OCI-LY1 (cell line): ENCODE measurements at regions not wholly inside any gene's neighbourhood (a gene's known extent, or its start where the extent isn't known, plus 50 kb on each side); places are given as distances from the start of the nearest gene placed in this dataset.

Experiments used
- CTCF ChIP-seq: fragments of 200-600 bp; sonication (generic), shearing (Covaris generic); IDR thresholded peaks from 2 replicates; pipeline ENCODE4 v1.5.1; 2017; ENCODE audit warnings: mild to moderate bottlenecking, antibody characterized with exemption, low read length, moderate library complexity, mixed read lengths
- EZH2 ChIP-seq: fragments of 200-600 bp; sonication (generic), shearing (Covaris generic); IDR thresholded peaks from 2 replicates; pipeline ENCODE4 v1.8.0; 2017; ENCODE audit warnings: borderline replicate concordance, mixed run types, mild to moderate bottlenecking, antibody characterized with exemption, low read length, moderate library complexity, mixed read lengths

- TF ChIP-seq CTCF: no peak
- TF ChIP-seq EZH2: no peak
Observed at GRCh38 chr4:115670930-115671329, 557.5 kb upstream of the NDST4 start.
